ENCODE measurements at regions not wholly inside any gene's neighbourhood (a gene's known extent, or its start where the extent isn't known, plus 50 kb on each side); places are given as distances from the start of the nearest gene placed in this dataset.

GRCh38 chr15:97597801-97598200 lies 362.7 kb upstream of the ARRDC4 start:
- TF ChIP-seq ATF3 (CRISPR knock-in tag; conservative IDR thresholded peaks at IDR 0.05) = no peak
- no peak for TF ChIP-seq MAX (CRISPR knock-in tag; IDR thresholded peaks at IDR 0.05)
- no peak for TF ChIP-seq CTCF (IDR thresholded peaks at IDR 0.05)
- no peak for TF ChIP-seq NFATC4 (CRISPR knock-in tag; IDR thresholded peaks at IDR 0.05)
- no peak for TF ChIP-seq NR2C2 (CRISPR knock-in tag; IDR thresholded peaks at IDR 0.05)
- TF ChIP-seq ESRRA (CRISPR knock-in tag; IDR thresholded peaks at IDR 0.05; ENCODE audit: borderline replicate concordance) = no peak
- TF ChIP-seq NR1H2 (CRISPR knock-in tag; IDR thresholded peaks at IDR 0.05) = no peak
- TF ChIP-seq ELF4 (CRISPR knock-in tag; IDR thresholded peaks at IDR 0.05; ENCODE audit: low read depth) = no peak
- no peak for TF ChIP-seq USF2 (CRISPR knock-in tag; IDR thresholded peaks at IDR 0.05)
- TF ChIP-seq TP53 (CRISPR knock-in tag; IDR thresholded peaks at IDR 0.05) = no peak
- no peak for TF ChIP-seq SMAD3 (CRISPR knock-in tag; IDR thresholded peaks at IDR 0.05; ENCODE audit: borderline replicate concordance)
- no peak for TF ChIP-seq ETV6 (CRISPR knock-in tag; IDR thresholded peaks at IDR 0.05)

Data from WTC11 (cell line).